ENCODE measurements at regions not wholly inside any gene's neighbourhood (a gene's known extent, or its start where the extent isn't known, plus 50 kb on each side); places are given as distances from the start of the nearest gene placed in this dataset.
"Not testable (repeated sequence)": the region's sequence is repeated elsewhere in the genome, so short reads cannot be mapped to it uniquely, and the experiment has no call there.

GRCh38 chr21:5975719-5976118 is 4545.7 kb upstream of the TPTE start:
- DNase-seq (ENCODE audit: low spot score): not testable (repeated sequence)

GRCh38 chr21:5997586-5997985 is 4523.8 kb upstream of the TPTE start:
- not testable (repeated sequence) for DNase-seq (ENCODE audit: low spot score)

- not testable (repeated sequence) for DNase-seq (ENCODE audit: low spot score)
Measured at GRCh38 chr21:6015422-6016057, 4505.8 kb upstream of the TPTE start.

GRCh38 chr21:6020460-6020859 is 4500.9 kb upstream of the TPTE start:
- not testable (repeated sequence) for DNase-seq (ENCODE audit: low spot score)

GRCh38 chr21:6020953-6021716 is 4500.2 kb upstream of the TPTE start:
- not testable (repeated sequence) for DNase-seq (ENCODE audit: low spot score)

GRCh38 chr21:6021717-6022270 is 4499.6 kb upstream of the TPTE start:
- not testable (repeated sequence) for DNase-seq (ENCODE audit: low spot score)

- DNase-seq (ENCODE audit: low spot score): not testable (repeated sequence)
Measured at GRCh38 chr21:6023331-6023730, 4498.1 kb upstream of the TPTE start.

- DNase-seq (ENCODE audit: low spot score): not testable (repeated sequence)
Measured at GRCh38 chr21:6025139-6025538, 4496.2 kb upstream of the TPTE start.

- DNase-seq (ENCODE audit: low spot score): not testable (repeated sequence)
Measured at GRCh38 chr21:6027497-6027896, 4493.9 kb upstream of the TPTE start.

GRCh38 chr21:6034124-6034678 is 4487.2 kb upstream of the TPTE start:
- not testable (repeated sequence) for DNase-seq (ENCODE audit: low spot score)

GRCh38 chr21:6034820-6035473 is 4486.4 kb upstream of the TPTE start:
- not testable (repeated sequence) for DNase-seq (ENCODE audit: low spot score)

GRCh38 chr21:6035474-6036155 is 4485.8 kb upstream of the TPTE start:
- DNase-seq (ENCODE audit: low spot score): not testable (repeated sequence)

GRCh38 chr21:6039224-6039623 is 4482.2 kb upstream of the TPTE start:
- DNase-seq (ENCODE audit: low spot score): not testable (repeated sequence)

GRCh38 chr21:6040095-6040494 is 4481.3 kb upstream of the TPTE start:
- not testable (repeated sequence) for DNase-seq (ENCODE audit: low spot score)

- DNase-seq (ENCODE audit: low spot score): not testable (repeated sequence)
Measured at GRCh38 chr21:6043430-6044275, 4477.7 kb upstream of the TPTE start.

GRCh38 chr21:6044695-6045094 is 4476.7 kb upstream of the TPTE start:
- DNase-seq (ENCODE audit: low spot score): not testable (repeated sequence)

GRCh38 chr21:6049930-6050329 is 4471.5 kb upstream of the TPTE start:
- DNase-seq (ENCODE audit: low spot score): not testable (repeated sequence)

GRCh38 chr21:6052109-6052508 is 4469.3 kb upstream of the TPTE start:
- not testable (repeated sequence) for DNase-seq (ENCODE audit: low spot score)

GRCh38 chr21:6053145-6053544 is 4468.2 kb upstream of the TPTE start:
- DNase-seq (ENCODE audit: low spot score): not testable (repeated sequence)

- not testable (repeated sequence) for DNase-seq (ENCODE audit: low spot score)
Measured at GRCh38 chr21:6058997-6059396, 4462.4 kb upstream of the TPTE start.
